GM19239 (cell line): ENCODE measurements at regions not wholly inside any gene's neighbourhood (a gene's known extent, or its start where the extent isn't known, plus 50 kb on each side); places are given as distances from the start of the nearest gene placed in this dataset.
A peak's percentile ranks its signal among the peaks of the same experiment; 100 is the strongest.

ENCODE experiments used
- DNase-seq: peaks from one replicate; pipeline ENCODE4 v3.0.0; 2011; ENCODE audit warnings: low spot score; ENCODE audit not compliant: insufficient read length
- FAIRE-seq: peaks from 2 replicates; lab custom pipeline; 2011; peaks lifted over from hg19 to GRCh38; lab: Jason Lieb, UNC

DNA sequence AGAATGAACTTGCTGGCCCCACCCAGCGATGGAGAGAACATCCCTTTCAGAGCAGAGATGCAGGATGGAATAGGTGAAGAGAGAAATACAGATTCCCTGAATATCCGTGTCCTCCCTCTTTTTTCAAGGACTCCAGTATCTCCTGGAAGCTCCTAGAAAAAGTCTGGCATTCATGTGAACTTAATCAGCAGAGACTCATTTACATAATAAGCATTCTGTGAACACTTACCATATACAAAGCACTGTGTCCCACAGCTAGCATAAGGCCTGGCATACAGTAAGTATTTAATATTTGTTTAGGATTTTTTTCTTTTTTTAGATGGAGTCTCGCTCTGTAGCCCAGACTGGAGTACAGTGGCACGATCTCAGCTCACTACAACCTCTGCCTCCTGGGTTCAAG lies 208.5 kb upstream of the RPL38 start:
- FAIRE-seq (no peak), DNase-seq (no peak)

DNA sequence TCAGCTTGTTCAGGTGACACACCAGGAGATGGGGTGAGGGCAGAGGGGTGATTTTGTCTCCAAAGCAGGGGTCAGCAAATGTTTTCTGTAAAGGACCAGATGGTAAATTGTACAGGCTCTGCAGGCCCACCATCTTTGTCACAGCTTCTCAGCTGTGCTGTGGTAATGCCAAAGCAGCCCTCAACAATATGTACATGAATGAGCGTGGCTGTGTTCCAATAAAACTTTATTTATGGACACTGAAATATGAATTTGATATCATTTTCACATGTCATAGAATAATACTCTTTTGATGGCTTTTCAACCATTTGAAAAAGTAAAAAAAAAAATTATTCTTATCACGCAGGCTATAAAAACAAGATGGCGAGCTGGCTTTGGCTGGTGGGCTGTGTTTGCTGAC lies 206.4 kb upstream of the RPL38 start:
- FAIRE-seq (no peak), DNase-seq (no peak)

GRCh38 chr17:73998249-73998648 lies 205.2 kb upstream of the RPL38 start:
- FAIRE-seq (no peak), DNase-seq (no peak)

GRCh38 chr17:73998653-73999645 lies 204.5 kb upstream of the RPL38 start:
- DNase-seq (peak; percentile 64), FAIRE-seq (no peak)

DNA sequence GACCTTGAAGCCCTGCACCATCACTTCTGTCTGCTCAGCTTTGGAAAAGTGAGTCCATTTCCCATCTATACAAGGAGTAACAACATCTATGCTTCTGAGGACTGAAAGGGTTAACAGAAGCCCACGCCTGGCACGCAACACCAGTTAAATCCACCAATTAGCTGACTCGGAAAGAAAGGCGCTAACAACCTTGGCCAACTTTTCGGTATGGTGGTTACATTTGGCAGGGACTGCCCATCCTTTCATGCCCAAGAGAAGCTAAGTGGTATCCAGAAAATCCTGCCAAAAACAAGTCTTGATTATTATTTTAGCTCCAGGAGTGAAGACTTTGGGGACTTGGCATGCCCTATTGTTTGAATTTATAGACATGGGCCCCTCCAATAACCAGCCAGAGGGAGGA lies 202.3 kb upstream of the RPL38 start:
- DNase-seq (no peak), FAIRE-seq (no peak)

GRCh38 chr17:74002241-74002640 lies 201.2 kb upstream of the RPL38 start:
- DNase-seq (no peak), FAIRE-seq (no peak)

DNA sequence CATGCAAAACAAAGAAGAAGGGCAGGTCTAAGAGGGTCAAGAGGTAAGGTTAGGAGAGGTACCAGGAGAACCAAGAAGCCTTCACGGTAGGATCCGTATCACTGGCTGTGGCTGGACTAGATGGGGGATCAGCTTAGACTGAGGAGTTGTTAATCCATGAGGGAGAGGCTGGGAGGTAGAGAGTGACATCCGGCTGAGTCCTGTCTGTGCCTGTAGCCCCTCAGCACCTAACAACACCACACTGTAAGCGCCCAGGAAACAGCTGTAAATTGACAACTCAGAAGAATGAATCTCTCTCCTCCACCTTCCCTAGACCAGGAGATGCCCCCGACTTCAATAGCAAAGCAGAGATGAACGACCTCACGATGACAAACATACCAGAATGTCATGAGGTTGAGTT lies 199.4 kb upstream of the RPL38 start:
- FAIRE-seq, result no peak
- no peak for DNase-seq

DNA sequence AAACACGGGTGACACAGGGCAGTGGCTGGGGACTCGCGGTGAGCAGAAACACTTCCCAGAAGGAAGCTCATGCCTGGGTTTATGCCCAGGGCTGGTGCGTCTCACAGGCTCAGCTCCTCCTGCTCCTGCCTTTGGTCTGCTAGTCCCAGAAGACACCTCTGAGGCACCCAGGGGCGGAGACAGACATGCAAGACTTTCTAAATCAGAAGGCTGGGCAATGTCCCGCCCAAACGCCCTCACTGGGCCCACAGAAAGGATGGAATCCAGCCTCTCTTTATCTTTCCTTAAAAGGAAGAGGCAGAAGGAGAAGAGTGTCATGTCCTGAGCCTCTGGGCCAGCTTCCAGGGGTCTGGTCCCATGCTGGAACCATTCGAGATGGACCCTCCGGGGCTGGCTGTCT lies 197.7 kb upstream of the RPL38 start:
- FAIRE-seq (no peak), DNase-seq (no peak)

DNA sequence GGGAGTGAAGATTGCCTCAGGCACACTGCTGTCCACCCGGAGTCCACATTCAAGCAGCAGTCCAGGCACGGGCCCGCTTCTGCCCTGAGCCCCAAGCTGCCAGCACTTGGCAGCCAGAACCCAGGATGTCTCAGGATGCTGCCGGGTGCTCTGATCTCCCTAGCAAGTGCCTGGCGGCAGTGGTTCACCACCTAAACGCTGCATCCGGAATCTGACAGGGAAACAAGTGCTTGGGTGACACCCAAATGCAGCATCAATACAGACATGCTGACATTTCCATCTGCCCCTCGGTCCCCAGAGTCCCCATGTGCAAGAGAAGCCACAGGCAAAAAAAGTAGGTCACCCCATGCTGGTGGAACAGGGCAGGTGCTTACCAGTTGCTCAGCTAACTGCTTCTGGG lies 197.1 kb upstream of the RPL38 start:
- no peak for DNase-seq
- no peak for FAIRE-seq

- no peak for DNase-seq
- no peak for FAIRE-seq
Observed at GRCh38 chr17:74008196-74008595, 195.3 kb upstream of the RPL38 start.

GRCh38 chr17:74009056-74009625 lies 194.3 kb upstream of the RPL38 start:
- DNase-seq, result no peak
- no peak for FAIRE-seq

DNA sequence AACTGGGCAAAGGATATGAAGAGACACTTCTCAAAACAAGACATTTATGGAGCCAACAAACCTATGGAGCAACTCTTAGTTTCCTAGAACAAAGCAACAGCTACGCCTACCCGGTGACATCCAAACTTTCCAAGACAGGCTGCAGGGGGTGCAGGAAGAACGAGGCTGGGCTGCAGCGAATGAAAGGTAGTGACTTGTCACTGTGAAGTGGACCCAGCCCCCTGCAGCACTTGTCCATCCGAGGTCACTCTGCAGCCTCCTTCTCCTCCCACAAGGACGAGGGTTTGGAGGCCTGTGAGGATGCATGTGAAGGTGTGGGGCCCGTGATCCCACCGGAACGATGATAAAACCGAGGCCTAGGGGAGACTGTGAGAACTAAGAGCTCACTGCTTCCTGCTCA lies 192.6 kb upstream of the RPL38 start:
- DNase-seq (no peak), FAIRE-seq (no peak)

- no peak for DNase-seq
- FAIRE-seq, result no peak
Observed at GRCh38 chr17:74011966-74012365, 191.5 kb upstream of the RPL38 start.

DNA sequence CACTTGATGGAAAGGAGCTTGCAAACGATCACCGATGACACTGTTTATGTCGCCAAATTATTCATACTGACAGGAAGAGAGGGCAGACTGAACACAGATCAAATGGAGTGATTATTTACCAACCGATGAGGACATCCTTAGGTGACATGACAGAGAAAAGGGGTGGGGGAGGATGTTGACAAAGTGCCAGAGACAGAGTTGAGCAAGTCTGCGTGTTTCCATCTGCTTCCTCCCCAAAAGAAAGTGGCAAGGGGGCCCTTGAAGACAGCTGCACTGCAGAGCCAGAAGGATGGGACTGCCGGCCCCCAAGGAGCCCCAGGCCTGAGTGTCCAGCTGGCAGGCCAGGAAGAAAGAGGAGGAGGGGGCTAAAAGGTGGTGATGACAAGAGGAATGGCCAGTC lies 191.0 kb upstream of the RPL38 start:
- DNase-seq (no peak), FAIRE-seq (no peak)

- FAIRE-seq, result no peak
- DNase-seq, result no peak
Observed at GRCh38 chr17:74015316-74015715, 188.2 kb upstream of the RPL38 start.

DNA sequence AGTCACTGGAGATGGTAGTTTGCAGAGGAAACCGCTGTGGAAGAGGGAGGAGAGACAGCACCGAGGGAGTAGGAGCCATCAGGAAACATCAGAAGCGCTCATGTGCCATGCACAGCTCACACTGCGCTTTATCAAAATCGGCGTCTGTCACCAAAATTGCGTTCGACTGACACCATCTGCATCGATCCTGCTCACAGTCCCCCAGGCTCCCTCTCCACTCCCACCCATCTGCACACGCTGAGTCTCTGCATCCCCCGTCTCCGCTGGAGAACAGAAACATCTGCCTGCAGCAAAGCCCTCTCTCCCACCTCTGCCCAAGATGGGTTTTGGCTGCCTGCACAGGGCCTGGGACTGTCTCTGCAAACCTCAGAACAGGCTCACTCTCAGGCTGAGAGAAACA lies 187.5 kb upstream of the RPL38 start:
- DNase-seq (no peak), FAIRE-seq (no peak)

DNA sequence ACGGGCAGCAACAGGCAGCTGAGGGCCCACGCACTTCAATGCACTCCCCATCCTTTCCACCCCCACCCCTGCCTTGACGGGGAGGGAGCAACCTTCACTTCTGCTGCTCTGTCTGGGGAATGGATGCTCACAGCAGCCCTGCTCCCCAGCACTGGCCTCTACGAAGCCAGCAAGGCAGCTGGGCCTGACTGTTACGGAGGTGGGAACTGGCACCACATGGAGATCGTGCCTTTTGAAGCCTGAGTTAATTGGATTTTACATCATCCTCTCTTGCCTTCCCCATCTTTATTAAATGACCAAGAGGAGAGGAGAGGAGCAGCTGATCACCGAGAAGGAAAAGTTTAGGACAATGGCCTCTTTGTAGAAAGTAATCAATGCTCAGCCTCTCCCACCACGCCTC lies 187.0 kb upstream of the RPL38 start:
- FAIRE-seq (no peak), DNase-seq (no peak)

DNA sequence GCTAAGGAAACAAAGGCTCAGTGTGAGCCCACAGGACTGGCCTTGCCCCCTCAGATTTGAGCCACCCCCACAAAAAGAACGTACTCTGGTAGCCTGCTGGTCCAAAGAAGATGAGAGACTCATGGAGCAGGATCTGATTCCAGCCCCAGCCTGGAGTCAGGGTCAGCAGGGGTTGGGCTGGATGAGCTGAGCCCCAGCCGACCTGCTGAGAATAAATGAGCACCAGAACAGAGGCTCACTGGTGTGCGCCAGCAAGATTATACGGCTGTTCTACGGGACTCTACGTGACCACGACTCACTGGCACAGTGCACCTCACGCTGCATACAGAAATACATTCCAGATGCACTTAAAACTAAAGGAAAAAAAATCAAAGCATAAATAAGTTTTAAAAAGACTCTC lies 186.0 kb upstream of the RPL38 start:
- DNase-seq, result no peak
- no peak for FAIRE-seq

DNA sequence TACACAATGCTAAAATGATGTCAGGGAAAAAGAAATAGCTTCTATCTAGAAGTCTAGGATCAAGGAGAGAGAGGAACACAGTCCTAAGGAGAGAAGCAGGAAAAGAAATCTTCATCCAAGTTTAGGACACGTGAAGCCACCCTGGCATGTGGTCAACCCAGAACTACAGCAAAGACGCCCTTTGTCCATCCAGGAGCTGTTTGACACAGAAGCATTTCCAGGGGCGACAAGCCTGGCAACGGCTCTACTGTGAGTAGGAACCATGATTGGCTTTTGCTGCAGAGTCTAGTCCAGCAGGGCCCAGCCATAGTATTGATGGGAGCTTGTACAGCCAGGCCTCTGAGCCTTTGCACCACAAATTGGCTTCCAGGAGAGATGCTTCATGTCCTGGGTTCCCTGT lies 185.4 kb upstream of the RPL38 start:
- DNase-seq (no peak), FAIRE-seq (no peak)

- no peak for DNase-seq
- no peak for FAIRE-seq
Observed at GRCh38 chr17:74019271-74019670, 184.2 kb upstream of the RPL38 start.

DNA sequence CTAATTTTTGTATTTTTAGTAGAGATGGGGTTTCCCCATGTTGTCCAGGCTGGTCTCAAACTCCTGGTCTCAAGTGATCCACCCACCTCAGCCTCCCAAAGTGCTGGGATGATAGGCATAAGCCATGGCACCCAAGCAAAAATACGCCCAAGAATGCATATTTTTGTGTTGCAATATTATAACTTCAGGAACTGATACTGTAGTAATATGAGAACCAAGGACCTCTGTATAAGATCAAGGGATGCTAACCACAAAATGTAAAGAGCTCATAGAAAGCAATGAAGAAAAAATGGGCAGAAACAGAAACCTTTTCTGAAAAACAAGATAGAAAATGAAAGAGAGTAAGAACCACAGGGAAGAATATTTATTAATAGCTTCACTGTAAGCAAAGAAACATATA lies 183.6 kb upstream of the RPL38 start:
- DNase-seq, result no peak
- FAIRE-seq, result no peak

DNA sequence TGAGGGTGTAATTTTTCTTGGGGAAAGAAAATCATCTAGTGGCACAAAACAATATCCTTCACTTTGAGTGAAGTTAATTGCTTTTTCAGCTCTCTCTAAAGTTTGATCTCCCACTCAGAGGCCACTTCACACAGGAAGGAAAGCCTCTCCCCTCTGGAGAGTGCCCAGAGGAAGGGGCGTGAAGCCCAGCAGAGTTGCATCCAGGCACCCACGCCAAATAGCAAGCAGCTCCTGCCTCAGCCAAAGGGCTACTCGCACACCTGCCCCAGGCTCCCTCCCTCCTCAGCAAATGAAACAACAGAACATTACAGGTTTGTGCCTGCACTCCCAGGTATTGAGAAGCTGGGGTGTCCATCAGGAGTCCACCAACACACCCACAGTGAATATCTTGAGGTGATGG lies 183.0 kb upstream of the RPL38 start:
- DNase-seq (no peak), FAIRE-seq (no peak)
